ENCODE measurements at regions not wholly inside any gene's neighbourhood (a gene's known extent, or its start where the extent isn't known, plus 50 kb on each side); places are given as distances from the start of the nearest gene placed in this dataset.
"Not testable (repeated sequence)": the region's sequence is repeated elsewhere in the genome, so short reads cannot be mapped to it uniquely, and the experiment has no call there.

GRCh38 chr15:95076678-95076990, 845.3 kb downstream of the MCTP2 start:
- TF ChIP-seq ZFX (IDR thresholded peaks at IDR 0.05; ENCODE audit: borderline replicate concordance): no peak
- TF ChIP-seq, protein P1, sequence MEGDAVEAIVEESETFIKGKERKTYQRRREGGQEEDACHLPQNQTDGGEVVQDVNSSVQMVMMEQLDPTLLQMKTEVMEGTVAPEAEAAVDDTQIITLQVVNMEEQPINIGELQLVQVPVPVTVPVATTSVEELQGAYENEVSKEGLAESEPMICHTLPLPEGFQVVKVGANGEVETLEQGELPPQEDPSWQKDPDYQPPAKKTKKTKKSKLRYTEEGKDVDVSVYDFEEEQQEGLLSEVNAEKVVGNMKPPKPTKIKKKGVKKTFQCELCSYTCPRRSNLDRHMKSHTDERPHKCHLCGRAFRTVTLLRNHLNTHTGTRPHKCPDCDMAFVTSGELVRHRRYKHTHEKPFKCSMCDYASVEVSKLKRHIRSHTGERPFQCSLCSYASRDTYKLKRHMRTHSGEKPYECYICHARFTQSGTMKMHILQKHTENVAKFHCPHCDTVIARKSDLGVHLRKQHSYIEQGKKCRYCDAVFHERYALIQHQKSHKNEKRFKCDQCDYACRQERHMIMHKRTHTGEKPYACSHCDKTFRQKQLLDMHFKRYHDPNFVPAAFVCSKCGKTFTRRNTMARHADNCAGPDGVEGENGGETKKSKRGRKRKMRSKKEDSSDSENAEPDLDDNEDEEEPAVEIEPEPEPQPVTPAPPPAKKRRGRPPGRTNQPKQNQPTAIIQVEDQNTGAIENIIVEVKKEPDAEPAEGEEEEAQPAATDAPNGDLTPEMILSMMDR (IDR thresholded peaks at IDR 0.05): no peak

GRCh38 chr15:95078003-95078402, 846.6 kb downstream of the MCTP2 start:
- no peak overlapping the region for H3K27ac ChIP-seq
- no peak for TF ChIP-seq ZFX (IDR thresholded peaks at IDR 0.05; ENCODE audit: borderline replicate concordance)
- TF ChIP-seq, protein P1 (IDR thresholded peaks at IDR 0.05): no peak

More at GRCh38 chr15:95076678-95076990, 845.3 kb downstream of the MCTP2 start:
- H3K27ac ChIP-seq: no peak overlapping the region

DNA sequence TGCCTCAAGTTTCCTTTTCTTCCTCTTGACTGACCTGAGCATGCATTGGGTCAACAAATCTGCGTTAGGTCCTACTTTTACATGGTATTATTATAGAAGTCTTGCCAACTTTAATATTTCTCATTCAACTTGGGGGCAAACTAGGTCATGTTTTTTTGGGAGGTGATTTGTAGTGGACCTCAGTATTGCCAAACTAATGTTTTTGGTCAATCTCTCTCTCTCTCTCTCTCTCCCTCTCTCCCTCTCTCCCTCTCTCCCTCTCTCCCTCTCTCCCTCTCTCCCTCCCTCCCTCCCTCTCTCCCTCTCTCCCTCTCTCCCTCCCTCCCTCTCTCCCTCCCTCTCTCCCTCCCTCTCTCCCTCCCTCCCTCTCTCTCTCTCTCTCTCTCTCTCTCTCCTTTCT, 848.9 kb downstream of the MCTP2 start:
- not testable (repeated sequence) for H3K27ac ChIP-seq

DNA sequence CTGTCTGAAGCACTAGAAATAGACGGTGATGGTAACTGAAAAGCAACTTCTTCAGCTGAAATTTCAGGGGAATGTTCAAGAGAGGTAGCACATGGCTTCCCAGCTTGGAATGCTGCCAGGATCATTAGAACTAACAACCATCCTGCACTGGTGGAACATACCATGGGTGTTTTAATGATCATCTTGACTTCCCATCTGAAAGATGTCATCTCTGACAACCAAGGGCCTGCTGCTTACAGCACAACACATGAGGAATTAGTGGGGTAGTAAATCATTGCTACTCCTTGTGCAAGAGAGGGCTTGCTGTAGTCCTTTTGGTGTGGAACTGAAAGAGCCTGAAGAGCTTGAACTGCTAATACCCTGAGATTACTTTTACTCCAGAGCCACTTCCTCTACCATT, 853.7 kb downstream of the MCTP2 start:
- H3K27ac ChIP-seq: no peak overlapping the region

GRCh38 chr15:95086531-95087252, 855.3 kb downstream of the MCTP2 start:
- TF ChIP-seq ZFX (IDR thresholded peaks at IDR 0.05; ENCODE audit: borderline replicate concordance): no peak
- TF ChIP-seq, protein P1 (IDR thresholded peaks at IDR 0.05): no peak

More for the DNA sequence above, 853.7 kb downstream of the MCTP2 start:
- TF ChIP-seq, protein P1 (IDR thresholded peaks at IDR 0.05): no peak
- TF ChIP-seq ZFX (IDR thresholded peaks at IDR 0.05; ENCODE audit: borderline replicate concordance): no peak

GRCh38 chr15:95087253-95087609, 855.9 kb downstream of the MCTP2 start:
- no peak for TF ChIP-seq ZFX (IDR thresholded peaks at IDR 0.05; ENCODE audit: borderline replicate concordance)
- TF ChIP-seq, protein P1 (IDR thresholded peaks at IDR 0.05): no peak
- no peak overlapping the region for H3K27ac ChIP-seq

More at GRCh38 chr15:95086531-95087252, 855.3 kb downstream of the MCTP2 start:
- H3K27ac ChIP-seq: no peak overlapping the region

- H3K27ac ChIP-seq: no peak overlapping the region
- no peak for TF ChIP-seq ZFX (IDR thresholded peaks at IDR 0.05; ENCODE audit: borderline replicate concordance)
- TF ChIP-seq, protein P1 (IDR thresholded peaks at IDR 0.05): no peak
Observed at GRCh38 chr15:95091444-95091843, 860.1 kb downstream of the MCTP2 start.

DNA sequence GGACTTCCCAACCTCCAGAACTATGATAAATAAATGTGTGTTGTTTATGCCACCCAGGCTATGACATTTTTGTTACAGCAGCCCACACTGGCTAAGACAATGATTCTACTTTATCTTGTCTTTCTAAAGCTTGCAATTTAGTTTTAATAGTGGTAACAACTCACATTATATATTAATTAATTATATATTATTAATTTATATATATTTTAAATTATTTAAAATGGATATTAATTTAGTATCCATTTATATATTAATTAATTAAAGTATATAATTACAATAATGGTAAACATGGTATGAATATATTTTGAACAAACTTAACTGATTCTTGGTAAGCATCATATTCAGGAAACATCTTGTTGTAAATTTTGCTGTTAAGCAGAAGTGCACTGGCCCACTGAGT, 863.9 kb downstream of the MCTP2 start:
- TF ChIP-seq ZFX (IDR thresholded peaks at IDR 0.05; ENCODE audit: borderline replicate concordance): no peak
- TF ChIP-seq, protein P1 (IDR thresholded peaks at IDR 0.05): no peak

More for the DNA sequence above, 863.9 kb downstream of the MCTP2 start:
- no peak overlapping the region for H3K27ac ChIP-seq

All from 22Rv1 (cell line).